ENCODE measurements at regions not wholly inside any gene's neighbourhood (a gene's known extent, or its start where the extent isn't known, plus 50 kb on each side); places are given as distances from the start of the nearest gene placed in this dataset.

DNA sequence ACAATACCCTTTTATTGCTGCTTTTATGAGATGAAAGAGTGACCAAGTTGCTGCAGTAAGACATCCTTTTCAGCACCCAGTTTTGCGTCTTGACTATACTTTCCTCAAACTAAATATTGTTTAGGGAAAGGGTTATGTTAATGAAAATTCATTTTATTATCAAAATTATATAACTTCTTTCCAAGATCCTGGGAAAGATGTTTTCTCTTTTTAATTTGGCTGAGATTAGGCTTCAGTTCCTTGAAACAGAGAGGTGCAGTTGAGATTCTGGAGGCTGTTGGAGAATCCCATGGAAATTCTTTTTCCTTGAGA lies 91.6 kb upstream of the KCNA3 start:
- intact Hi-C loops (cut with micrococcal nuclease): loop anchor here (1.0 kb wide), 4 partner anchors 91 to 151 kb away; no protein-coding TSS in a partner anchor

DNA sequence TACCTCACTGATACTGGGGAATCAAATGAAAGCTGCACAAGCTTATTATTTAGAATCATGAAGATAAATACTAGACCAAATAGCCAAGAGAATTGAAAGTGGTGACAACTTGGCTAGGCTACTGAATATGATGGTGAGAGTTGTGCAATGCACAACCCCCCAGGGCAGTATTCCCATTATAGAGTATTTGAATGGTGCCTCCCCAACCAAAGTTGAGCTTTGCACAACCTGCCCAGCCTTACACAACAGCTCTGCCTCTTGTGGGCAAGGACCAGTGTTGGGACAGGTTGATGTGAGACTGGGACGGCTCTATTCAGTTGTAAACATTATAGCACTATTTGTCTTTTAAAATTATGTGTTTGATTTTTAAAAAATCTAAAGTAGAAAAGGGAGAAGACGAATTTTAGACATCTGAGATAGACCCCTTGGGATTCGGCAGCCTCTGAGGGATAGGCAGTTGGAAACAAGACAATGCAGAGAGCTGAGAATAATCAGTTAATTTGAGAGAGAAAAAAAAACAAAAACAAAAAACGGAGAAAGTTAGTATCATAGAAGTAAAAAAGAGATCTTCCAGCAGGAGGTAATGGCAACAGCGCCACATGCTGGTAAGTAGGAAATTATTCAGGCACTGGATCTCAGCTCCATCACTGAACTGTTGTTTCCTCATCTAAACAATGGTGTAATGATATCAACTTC lies 91.0 kb upstream of the KCNA3 start:
- intact Hi-C loops (cut with micrococcal nuclease): loop anchor here (1.0 kb wide), 4 partner anchors 90 to 150 kb away; no protein-coding TSS in a partner anchor

DNA sequence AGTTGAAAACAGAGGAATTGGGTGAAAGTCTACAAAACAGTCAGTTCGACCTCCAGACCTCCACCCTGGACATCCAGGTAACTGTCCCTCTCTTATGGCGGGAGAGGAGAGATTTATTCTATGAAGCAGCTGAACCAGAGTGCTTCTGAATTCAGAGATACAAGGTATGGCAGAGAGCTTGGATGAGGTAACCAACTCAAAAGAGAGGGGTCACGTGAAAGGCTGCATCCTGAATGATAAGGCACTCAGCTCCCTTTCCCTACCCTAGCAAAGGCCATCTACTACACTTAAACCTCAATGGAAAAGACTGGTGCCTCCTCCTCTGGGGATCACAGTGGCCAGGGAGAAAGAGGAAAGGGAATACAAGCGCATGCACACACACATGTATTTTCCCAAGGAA lies 88.4 kb upstream of the KCNA3 start:
- intact Hi-C loops (cut with micrococcal nuclease): no loop called here

DNA sequence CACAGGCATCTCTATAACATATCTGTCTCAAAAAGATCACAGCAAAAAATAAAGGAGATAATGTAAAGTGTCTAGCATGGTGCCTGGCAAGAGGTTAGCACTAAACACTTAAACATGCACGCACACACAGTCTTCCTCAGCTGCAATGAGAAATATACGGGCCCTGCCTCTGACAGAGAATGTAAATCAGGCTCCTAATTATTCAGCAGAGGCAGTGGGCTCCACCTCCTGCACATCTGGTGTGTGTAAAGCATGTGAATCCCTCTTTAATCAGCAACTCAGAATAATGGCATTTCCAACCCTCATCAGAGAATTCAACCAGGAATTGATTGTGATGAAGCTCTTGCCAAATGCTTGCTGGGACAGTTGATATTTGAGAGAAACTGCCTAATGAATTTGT lies 85.6 kb upstream of the KCNA3 start:
- intact Hi-C loops (cut with micrococcal nuclease): no loop called here

DNA sequence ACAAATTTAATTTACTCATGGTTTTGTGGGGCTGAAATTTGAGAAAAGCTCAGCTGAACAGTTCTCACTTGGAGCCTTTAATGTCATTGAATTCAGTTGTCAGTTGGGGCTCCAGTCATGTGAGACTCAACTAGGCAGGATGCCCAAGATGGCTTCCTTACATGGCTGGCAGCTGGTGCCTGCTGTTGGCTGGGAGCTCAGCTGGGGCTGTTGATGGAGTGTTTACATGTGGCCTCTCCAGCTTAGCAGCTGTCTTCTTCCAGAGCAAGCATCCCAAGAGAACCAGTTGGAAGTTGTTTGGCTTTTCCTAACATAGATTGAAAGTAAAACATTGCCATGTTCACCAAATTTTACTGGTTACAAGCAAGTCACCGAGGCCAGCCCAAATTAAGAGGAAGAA lies 81.8 kb upstream of the KCNA3 start:
- intact Hi-C loops (cut with micrococcal nuclease): no loop called here

DNA sequence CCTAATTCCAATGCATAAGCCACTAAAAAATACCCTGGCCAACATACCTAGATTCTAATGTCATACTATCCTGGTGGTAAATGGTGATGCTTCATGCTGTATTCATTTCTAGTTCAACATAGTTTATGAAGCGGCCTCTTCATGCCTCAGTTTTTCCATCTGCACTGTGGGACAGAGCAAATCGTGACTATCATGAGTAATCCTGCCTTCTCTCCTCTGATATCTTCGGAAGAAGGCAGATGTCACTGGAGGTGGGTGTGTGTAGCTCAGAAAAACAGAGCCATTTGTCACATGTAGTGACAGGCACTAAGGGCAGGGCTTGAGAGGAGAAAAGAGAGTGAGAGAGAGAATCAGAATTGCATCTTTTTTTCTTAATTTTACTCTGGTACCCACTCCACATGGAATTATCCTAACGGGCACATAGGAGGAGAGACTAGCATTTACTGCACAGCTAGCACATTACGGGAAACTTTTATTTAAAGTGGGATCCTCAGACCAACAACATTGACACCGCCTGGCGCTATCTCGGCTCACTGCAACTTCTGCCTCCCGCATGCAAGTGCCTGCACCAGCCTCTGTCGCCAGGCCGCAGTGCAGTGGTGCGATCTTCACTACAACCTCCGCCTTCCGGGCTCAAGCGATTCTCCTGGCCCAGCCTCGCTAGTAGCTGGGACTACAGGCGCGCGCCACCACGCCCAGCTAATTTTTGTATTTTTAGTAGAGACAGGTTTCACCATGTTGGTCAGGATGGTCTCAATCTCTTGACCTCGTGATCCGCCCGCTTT lies 78.4 kb upstream of the KCNA3 start:
- intact Hi-C loops (cut with micrococcal nuclease): no loop called here

DNA sequence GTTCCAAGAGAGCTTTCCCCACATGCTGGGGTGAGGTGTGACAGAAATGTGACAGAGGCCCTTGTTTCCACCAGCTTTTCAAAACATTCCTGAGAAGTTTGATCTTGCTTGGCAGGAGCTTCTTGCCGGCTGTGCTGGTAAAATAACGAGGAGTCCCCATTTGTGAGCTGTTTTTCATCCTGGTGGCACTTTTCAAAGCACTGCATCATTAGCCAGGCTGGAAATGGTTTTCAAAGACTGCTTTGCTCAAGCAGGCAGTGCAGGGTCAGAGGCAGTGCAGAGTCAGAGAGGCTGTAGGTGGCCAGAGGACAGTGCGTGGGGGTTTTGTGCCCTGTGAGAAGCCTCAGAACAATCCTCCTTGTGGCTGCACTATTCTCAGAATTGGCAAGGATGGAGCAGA lies 75.8 kb upstream of the KCNA3 start:
- intact Hi-C loops (cut with micrococcal nuclease): no loop called here

DNA sequence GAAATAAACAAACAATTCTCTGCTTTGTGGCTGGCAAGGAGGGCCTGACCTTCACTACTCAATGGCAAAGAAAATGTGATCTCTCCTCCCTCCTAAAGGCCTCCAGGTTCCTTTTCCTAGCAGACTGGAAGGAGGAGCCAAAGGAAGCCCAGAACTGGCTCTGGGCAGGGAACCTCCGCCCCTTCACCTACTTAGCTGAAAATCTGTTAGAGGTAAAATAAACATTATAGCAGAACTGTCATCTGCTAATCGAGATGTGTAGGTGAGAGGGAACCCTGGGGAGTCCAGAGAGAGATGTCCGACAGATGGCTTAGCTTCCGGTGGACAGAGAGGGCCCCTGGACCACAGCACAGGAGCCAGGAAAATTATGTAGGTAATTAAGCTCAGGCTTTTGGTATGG lies 75.2 kb upstream of the KCNA3 start:
- intact Hi-C loops (cut with micrococcal nuclease): loop anchor here (5.0 kb wide), 1 partner anchor 43 kb away; no protein-coding TSS in a partner anchor

DNA sequence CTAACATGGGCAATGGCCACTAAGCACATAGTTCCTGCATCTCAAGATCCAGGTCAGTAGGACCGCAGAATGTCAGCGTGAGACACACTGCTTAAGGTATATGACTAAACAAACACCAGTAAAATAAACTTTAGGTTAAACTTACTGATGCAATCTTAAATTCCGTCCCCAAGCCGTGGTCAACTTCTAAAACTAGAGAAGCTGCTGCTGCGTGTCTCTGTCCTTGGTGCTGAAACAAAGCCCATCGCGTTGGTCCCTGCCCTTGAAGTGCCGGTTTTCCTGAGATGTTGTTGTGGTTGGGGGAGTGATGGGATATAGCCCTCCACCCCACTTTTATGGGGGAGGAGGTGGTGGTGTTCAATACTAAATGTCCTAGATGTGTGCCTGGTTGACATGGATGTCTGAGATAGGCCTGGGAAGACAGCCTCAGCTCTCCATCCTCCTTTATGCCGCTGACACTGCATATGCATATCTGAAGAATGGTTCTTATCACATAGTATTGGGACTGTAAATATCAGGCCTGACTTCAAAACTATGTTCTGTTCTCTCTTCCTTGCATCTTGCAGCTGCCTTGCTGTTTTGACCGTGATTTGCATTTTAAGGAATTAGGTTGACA lies 72.0 kb upstream of the KCNA3 start:
- intact Hi-C loops (cut with micrococcal nuclease): loop anchor here (5.0 kb wide), 1 partner anchor 39 kb away; no protein-coding TSS in a partner anchor

DNA sequence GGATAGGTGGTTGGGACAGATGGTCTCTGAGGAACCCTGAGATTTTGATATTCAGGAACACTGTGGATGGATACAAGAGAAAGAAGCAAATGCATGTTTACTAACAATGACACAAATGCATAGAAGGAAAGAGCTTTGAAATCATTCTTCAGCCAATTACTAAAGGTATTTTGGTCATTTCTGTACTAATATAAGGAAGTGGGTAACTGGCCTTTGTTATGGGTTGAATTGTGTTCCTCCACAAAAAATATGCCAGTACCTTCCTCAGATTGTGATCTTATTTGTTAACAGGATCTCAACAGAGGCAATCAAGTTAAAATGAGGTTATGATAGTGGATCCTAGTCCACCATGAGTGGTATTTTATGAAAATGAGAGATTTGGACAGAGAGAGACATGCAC lies 68.7 kb upstream of the KCNA3 start:
- intact Hi-C loops (cut with micrococcal nuclease): no loop called here

DNA sequence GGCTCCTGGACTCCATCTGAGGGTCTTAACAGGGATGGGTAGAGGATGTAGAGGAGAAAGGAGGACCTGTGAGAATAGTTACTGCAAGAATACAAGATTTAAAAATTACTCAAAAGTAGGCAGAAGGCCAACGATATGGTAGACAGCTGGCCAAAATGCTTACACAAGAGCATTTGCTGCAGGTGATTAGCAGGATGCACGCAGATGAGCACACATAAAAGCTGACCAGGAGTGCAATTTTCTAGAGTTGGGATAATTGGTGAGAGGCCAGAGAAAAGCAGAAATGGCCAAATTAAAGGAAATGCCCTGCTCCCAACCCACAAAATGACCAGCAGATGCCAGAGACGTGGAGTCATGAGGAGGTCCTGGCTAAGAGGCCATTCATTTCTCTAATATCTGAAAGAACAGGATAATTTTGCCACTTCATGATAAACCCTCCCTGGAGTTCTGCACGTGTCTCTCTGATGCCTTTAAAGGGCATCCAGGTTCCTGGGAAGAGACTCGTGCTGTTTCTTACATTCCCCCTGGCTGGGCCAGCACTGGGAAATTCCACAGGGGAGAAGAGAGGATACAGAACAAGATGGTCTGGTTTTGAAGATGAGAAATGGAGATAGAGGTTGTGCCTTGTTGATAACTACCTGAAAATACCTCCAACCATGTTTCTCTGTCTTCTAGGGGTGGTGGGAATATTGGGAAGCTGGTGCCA lies 62.3 kb upstream of the KCNA3 start:
- intact Hi-C loops (cut with micrococcal nuclease): no loop called here

DNA sequence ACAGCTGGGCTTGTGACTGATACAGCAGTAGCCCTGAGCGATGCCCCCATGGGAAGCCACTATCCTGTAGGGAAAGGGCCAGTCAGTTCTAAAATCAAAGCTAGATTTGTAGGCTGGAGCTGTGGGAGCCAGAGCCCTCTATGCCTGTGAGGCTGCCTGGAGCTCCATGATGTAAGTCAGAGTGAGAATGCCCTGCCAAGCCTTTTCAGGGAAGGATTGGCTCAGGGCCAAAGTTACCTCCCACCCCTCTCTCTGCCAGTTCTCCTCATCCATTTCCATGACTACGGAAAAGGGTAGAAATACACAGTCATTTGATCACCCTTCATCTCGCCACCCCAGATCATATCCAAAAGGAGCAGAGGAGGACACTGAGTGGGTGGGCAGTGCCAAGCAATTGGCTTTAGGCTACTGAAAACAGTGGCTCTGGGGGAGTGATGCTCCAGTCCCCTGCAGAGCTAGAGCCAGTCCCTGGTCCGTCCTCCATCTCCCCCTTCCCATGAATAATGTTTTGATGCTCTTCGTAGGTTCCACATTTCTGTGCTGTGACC lies 59.5 kb upstream of the KCNA3 start:
- intact Hi-C loops (cut with micrococcal nuclease): no loop called here

DNA sequence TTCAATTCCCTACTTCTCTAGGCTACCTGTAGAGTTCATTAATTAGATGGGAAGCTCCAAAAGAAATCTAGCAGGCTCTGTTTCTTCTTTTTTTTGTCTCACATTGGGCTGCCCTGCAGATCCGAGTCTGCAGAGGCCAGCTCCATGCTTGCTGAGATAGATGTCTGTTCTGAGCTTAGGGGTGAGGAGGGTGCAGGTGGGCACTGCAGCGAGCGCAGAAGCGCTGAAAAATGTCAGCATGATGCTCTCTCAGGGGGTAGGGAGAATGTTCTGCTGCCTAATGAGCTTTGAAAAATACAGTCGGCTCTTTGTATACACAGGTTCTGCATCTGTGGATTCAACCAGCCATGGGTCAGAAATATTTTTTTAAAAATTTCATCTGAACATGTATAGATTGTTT lies 56.8 kb upstream of the KCNA3 start:
- intact Hi-C loops (cut with micrococcal nuclease): no loop called here

DNA sequence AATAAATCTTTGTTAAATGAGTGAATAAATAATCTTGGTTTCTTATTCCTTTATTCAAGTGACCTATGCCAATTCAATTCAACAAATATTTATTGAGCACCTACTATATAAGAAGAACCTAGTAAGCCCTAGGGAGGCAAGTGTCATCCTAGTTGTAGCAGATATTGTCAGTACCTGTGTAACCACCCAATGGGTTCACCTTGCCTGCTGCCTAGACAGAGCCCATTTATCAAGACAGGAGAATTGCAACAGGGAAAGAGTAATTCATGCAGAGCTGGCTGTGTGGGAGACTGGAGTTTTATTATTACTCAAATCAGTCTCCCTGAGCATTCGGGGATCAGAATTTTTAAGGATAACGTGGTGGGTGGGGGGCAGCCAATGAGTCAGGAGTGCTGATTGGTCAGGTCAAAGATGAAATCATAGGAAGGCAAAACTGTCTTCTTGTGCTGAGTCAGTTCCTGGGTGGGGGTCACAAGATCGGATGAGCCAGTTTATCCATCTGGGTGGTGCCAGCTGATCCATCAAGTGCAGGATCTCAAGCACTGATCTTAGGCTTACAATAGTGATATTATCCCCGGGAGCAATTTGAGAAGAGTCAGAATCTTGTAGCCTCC lies 53.8 kb upstream of the KCNA3 start:
- intact Hi-C loops (cut with micrococcal nuclease): no loop called here

DNA sequence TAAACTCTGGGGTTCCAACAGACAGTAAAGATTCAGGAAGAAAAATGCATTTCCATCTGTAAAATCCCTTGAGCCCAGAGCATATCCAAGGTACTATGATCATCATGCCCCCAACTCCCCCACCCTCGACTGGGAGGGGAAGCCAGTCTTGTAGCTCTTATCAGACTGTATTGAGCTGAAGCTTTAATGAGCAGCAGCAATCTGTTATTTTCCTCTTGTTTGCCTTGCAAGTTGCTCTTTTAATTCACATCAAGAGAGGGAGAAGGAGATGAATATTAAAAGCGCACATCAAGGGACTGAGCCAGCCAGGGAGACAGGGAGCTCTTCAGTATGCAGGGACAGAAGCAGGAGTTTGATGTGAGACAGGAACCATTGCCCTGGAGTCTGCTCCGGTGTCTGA lies 52.5 kb upstream of the KCNA3 start:
- intact Hi-C loops (cut with micrococcal nuclease): loop anchor here (2.0 kb wide), 1 partner anchor 52 kb away; the partner anchor contains the start of gene KCNA3

DNA sequence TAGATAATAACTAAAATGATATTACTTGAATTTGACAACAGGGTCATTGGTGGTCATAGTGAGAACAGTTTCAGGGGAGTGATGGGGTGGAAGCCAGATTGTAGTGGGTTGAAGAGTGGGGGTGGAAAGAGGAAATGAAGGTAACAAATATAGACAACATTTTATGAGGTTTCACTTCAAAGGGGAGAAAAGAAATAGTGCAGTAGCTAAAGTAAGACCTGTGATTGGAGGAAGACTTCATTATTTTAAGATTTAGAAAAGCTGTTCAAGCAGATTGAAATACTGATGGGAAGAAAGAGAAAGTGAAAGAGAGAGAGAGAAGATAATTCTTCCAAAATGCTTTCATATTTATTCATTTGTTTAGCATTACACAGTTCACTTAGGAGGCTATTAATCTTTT lies 52.0 kb upstream of the KCNA3 start:
- intact Hi-C loops (cut with micrococcal nuclease): loop anchor here (2.0 kb wide), 1 partner anchor 52 kb away; the partner anchor contains the start of gene KCNA3

Data from T-helper 2 cell treated with Interferon-gamma antibody and Interleukin-4, amounts not matched to agents 100 ng/mL and 5 ng/mL, for 36 hours (primary cell).